Erythroblast (primary cell): ENCODE measurements at regions not wholly inside any gene's neighbourhood (a gene's known extent, or its start where the extent isn't known, plus 50 kb on each side); places are given as distances from the start of the nearest gene placed in this dataset.

Source experiments
- GATA1 ChIP-seq: IDR thresholded peaks from 2 replicates; pipeline ENCODE4 v1.6.1; 2011; ENCODE audit warnings: low read depth, mild to moderate bottlenecking, control low read depth, low read length, moderate library complexity
- POLR2A ChIP-seq: IDR thresholded peaks from 2 replicates; pipeline ENCODE4 v1.6.1; 2011; ENCODE audit warnings: mild to moderate bottlenecking, low read length

DNA sequence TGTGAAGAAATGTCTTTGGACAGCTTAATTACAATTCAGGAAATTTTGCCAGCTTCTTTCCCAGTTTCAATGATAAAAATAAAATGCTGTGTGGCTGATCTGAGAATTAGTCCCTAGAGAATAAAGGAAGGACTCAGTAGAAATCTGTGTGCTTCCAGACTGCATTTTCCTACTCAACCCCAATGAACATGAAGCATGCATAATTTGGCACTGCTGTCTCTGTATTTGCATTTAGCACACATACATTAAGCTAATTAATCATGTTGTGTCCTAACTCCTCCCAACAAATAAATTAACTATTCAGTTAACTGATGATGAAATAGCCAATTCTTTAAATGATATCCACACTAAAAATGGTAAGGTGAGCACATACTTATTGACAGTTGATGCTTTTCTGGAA, 380.0 kb upstream of the RORB start:
- TF ChIP-seq POLR2A = no peak
- TF ChIP-seq GATA1 = no peak
